ENCODE measurements at regions not wholly inside any gene's neighbourhood (a gene's known extent, or its start where the extent isn't known, plus 50 kb on each side); places are given as distances from the start of the nearest gene placed in this dataset.

DNA sequence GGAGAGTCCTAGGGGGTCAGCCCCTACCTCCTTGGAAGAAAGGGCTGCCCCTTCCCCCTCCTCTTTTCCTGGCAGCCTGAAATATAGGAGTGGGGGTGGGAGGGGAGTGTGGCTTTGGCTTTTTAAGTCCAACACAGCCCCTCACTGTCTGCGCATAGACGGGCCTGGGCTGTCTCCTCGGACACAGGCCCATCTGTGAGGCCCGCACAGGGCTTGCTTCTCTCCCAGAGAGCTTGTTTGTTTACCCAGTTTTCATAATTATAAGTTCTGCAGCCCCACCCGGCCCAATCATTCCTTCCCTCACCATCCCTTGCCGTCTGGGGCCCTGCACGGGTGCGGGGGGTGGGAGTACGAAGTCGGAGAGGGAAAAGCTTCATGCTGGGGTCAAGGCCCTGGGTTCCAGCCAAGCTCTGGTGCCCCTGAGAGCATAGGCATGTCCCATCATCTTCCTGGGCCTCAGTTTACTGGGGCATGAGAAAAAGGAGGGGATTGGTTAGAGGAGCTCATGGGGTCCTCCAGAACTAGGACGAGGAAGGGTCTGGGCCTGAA, 54.0 kb upstream of the STXBP1 start:
- TF ChIP-seq EP300 (IDR thresholded peaks at IDR 0.05), result no peak
- TF ChIP-seq CTCF (IDR thresholded peaks at IDR 0.05), result no peak
